ENCODE measurements at regions not wholly inside any gene's neighbourhood (a gene's known extent, or its start where the extent isn't known, plus 50 kb on each side); places are given as distances from the start of the nearest gene placed in this dataset.

- Histone ChIP-seq H3K4me1 (no peaks in the 10 kb centered on the region), H3K4me3 (no peak overlapping the region), H3K9me3 (no peaks in the 10 kb centered on the region), H3K27ac (no peak overlapping the region), H3K36me3 (no peaks in the 10 kb centered on the region), H3K27me3 (no peaks in the 10 kb centered on the region)
- intact Hi-C loops (cut with DNase I), result no loop called here
- 64 to 77% methylated on average over 5 of the region's 5 CpGs for WGBS, 2 donors
- no peak for DNase-seq
- no peak for TF ChIP-seq EP300 (IDR thresholded peaks at IDR 0.05)
- TF ChIP-seq POLR2A (IDR thresholded peaks at IDR 0.05), result no peak
- no peak for TF ChIP-seq CTCF (IDR thresholded peaks at IDR 0.05)
- TF ChIP-seq POLR2AphosphoS5 (IDR thresholded peaks at IDR 0.05), result no peak
Observed at GRCh38 chr5:8333485-8333884, 464.5 kb downstream of the MTRR start.

GRCh38 chr5:8333977-8334376 lies 465.0 kb downstream of the MTRR start:
- intact Hi-C loops (cut with DNase I), result no loop called here
- WGBS, 2 donors, result 32 to 72% methylated on average over 1 of the region's 1 CpG

DNA sequence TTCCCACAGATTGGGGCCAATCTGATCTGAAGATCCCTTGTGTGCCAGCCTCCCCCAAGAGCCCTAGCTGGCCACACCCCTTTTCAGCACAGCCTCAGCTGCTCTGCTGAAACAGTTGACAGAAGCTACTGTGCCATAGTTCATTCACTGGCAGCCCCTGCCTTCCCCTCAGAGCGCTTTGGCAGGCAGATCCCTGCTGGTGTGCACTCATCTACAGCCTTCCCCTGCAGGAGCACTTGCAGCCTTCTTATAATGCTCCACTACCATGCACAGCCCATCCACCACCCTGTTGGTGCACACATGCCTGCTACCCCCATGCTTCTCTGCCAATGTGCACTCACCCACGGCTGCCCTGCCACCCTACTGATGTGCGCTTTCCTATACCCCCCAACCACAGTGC lies 471.3 kb downstream of the MTRR start:
- no peak for DNase-seq
- H3K27me3 ChIP-seq, result no peaks in the 10 kb centered on the region
- no peak for TF ChIP-seq POLR2AphosphoS5 (IDR thresholded peaks at IDR 0.05)
- TF ChIP-seq EP300 (IDR thresholded peaks at IDR 0.05), result no peak
- TF ChIP-seq POLR2A (IDR thresholded peaks at IDR 0.05), result no peak
- no peak for TF ChIP-seq CTCF (IDR thresholded peaks at IDR 0.05)
- no peak overlapping the region for H3K4me3 ChIP-seq
- intact Hi-C loops (cut with DNase I), result no loop called here
- H3K9me3 ChIP-seq, result no peaks in the 10 kb centered on the region
- no peaks in the 10 kb centered on the region for H3K36me3 ChIP-seq
- no peaks in the 10 kb centered on the region for H3K4me1 ChIP-seq
- H3K27ac ChIP-seq, result no peak overlapping the region
- 61 to 74% methylated on average over 3 of the region's 3 CpGs for WGBS, 2 donors

More at GRCh38 chr5:8333977-8334376, 465.0 kb downstream of the MTRR start:
- TF ChIP-seq POLR2AphosphoS5 (IDR thresholded peaks at IDR 0.05), result no peak
- Histone ChIP-seq H3K4me1 (no peaks in the 10 kb centered on the region), H3K27me3 (no peaks in the 10 kb centered on the region), H3K27ac (no peak overlapping the region), H3K9me3 (no peaks in the 10 kb centered on the region), H3K4me3 (no peak overlapping the region), H3K36me3 (no peaks in the 10 kb centered on the region)
- no peak for DNase-seq

GRCh38 chr5:8340739-8341344 lies 471.9 kb downstream of the MTRR start:
- no peaks in the 10 kb centered on the region for H3K36me3 ChIP-seq
- WGBS, 2 donors, result 8 to 35% methylated on average over 1 of the region's 1 CpG
- H3K27ac ChIP-seq, result no peak overlapping the region
- TF ChIP-seq EP300 (IDR thresholded peaks at IDR 0.05) (no peak), CTCF (IDR thresholded peaks at IDR 0.05) (peak in 2 of 4 experiments; percentile 10 to 33)
- no peaks in the 10 kb centered on the region for H3K9me3 ChIP-seq
- no peaks in the 10 kb centered on the region for H3K4me1 ChIP-seq
- no peaks in the 10 kb centered on the region for H3K27me3 ChIP-seq
- no peak for DNase-seq
- intact Hi-C loops (cut with DNase I), result no loop called here
- no peak overlapping the region for H3K4me3 ChIP-seq

- 57 to 77% methylated on average over 4 of the region's 4 CpGs for WGBS, 2 donors
- intact Hi-C loops (cut with DNase I), result no loop called here
- Histone ChIP-seq H3K4me1 (no peaks in the 10 kb centered on the region), H3K36me3 (no peaks in the 10 kb centered on the region), H3K27ac (no peak overlapping the region), H3K9me3 (no peaks in the 10 kb centered on the region), H3K27me3 (no peaks in the 10 kb centered on the region), H3K4me3 (no peak overlapping the region)
- no peak for DNase-seq
- no peak for TF ChIP-seq EP300 (IDR thresholded peaks at IDR 0.05)
- TF ChIP-seq POLR2AphosphoS5 (IDR thresholded peaks at IDR 0.05), result no peak
- TF ChIP-seq POLR2A (IDR thresholded peaks at IDR 0.05), result no peak
- no peak for TF ChIP-seq CTCF (IDR thresholded peaks at IDR 0.05)
Observed at GRCh38 chr5:8341406-8341805, 472.5 kb downstream of the MTRR start.
